WERI-Rb-1 (cell line): ENCODE measurements at regions not wholly inside any gene's neighbourhood (a gene's known extent, or its start where the extent isn't known, plus 50 kb on each side); places are given as distances from the start of the nearest gene placed in this dataset.

ENCODE experiments used
- DNase-seq: peaks from one replicate; pipeline ENCODE4 v3.0.0-alpha.2; 2020
- H3K27ac ChIP-seq: fragments of 250-450 bp; sonication (Bioruptor Pico); 2 replicates; pipeline ENCODE4 v1.5.1; 2020; ENCODE audit warnings: mild to moderate bottlenecking, moderate library complexity
- H3K27me3 ChIP-seq: fragments of 250-450 bp; sonication (Bioruptor Pico); 2 replicates; pipeline ENCODE4 v1.5.1; 2021; ENCODE audit warnings: mild to moderate bottlenecking, low read depth, moderate library complexity; ENCODE audit not compliant: insufficient read depth, severe bottlenecking
- H3K36me3 ChIP-seq: fragments of 250-450 bp; sonication (Bioruptor Pico); 2 replicates; pipeline ENCODE4 v1.5.1; 2020; ENCODE audit warnings: mild to moderate bottlenecking, moderate library complexity
- H3K4me3 ChIP-seq: 2 replicates; pipeline ENCODE4 v1.5.1; 2011; ENCODE audit warnings: low read depth, mild to moderate bottlenecking, control low read depth, low read length
- H3K9me3 ChIP-seq: fragments of 250-450 bp; sonication (Bioruptor Pico); 2 replicates; pipeline ENCODE4 v1.5.1; 2021; ENCODE audit warnings: mild to moderate bottlenecking, moderate library complexity; ENCODE audit not compliant: severe bottlenecking
- TF ChIP-seq, protein P1 (sequence below): IDR thresholded peaks from 2 replicates; pipeline ENCODE4 v1.5.1; 2011; ENCODE audit warnings: low read depth, mild to moderate bottlenecking, control low read depth, inconsistent platforms, low read length

DNA sequence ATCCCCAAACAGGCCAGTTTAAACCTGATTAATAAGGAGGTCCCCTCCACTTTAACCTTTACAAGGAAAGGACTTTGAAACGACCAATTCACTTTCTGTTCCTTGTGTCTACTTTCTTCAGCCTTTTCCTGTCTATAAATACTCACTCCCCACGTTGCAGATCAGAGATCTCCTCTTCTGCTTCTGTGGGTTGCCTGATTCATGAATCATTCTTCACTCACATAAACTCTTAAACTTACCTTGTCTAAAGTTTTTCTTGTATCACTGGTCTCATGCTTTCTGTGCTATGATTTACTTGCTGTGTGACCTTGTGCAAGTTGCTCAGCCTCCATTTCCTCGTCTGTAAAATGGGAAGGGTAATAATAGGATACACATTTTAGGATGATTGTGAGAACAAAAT is 236.1 kb downstream of the QDPR start:
- Histone ChIP-seq H3K36me3 (no peaks in the 10 kb centered on the region), H3K27me3 (peaks cover 17% of the 10 kb centered on the region), H3K27ac (no peak overlapping the region), H3K9me3 (no peaks in the 10 kb centered on the region), H3K4me3 (no peak overlapping the region)
- DNase-seq, result no peak
- TF ChIP-seq, protein P1, sequence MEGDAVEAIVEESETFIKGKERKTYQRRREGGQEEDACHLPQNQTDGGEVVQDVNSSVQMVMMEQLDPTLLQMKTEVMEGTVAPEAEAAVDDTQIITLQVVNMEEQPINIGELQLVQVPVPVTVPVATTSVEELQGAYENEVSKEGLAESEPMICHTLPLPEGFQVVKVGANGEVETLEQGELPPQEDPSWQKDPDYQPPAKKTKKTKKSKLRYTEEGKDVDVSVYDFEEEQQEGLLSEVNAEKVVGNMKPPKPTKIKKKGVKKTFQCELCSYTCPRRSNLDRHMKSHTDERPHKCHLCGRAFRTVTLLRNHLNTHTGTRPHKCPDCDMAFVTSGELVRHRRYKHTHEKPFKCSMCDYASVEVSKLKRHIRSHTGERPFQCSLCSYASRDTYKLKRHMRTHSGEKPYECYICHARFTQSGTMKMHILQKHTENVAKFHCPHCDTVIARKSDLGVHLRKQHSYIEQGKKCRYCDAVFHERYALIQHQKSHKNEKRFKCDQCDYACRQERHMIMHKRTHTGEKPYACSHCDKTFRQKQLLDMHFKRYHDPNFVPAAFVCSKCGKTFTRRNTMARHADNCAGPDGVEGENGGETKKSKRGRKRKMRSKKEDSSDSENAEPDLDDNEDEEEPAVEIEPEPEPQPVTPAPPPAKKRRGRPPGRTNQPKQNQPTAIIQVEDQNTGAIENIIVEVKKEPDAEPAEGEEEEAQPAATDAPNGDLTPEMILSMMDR, result no peak

DNA sequence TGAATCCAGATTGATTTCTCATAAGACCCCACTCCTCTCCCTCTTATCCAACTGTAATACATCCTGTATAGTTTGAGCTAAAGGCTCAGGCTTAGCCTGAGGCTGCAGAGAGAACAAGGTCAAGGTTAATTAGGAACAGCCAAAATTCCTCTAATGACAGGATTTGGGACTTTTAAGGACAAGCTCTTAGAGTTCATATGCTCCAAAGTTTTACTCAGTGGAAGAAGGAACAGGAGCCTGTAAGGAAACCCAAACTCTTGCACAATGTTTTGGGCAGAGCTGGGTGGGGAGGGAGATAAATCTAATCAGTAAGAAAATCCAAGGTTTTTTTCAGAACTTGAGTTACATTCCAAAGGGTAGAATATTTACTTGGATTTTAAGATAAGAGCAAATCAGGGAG is 238.8 kb downstream of the QDPR start:
- no peaks in the 10 kb centered on the region for H3K36me3 ChIP-seq
- TF ChIP-seq, protein P1, result no peak
- H3K27me3 ChIP-seq, result peaks cover 26% of the 10 kb centered on the region
- no peak for DNase-seq
- no peaks in the 10 kb centered on the region for H3K9me3 ChIP-seq
- no peak overlapping the region for H3K27ac ChIP-seq
- H3K4me3 ChIP-seq, result no peak overlapping the region

DNA sequence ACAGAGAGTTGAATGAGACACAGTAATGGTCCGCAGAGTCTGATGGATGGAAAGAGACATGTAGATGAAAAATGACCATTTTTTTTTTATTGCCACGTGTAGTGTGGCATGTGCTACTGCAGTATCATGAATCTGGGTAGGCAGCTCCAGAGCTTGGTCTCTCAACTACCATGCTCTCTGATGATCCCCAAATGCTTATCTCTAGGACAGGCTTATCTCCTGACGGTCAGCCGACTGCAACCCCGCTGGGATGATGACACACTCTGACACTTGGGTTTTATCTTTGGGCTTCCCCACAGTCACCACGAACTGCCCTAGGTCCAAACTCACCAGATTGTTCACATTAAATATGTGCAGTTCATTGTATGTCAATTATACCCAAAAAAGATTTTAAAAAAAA is 239.7 kb downstream of the QDPR start:
- Histone ChIP-seq H3K36me3 (no peaks in the 10 kb centered on the region), H3K4me3 (no peak overlapping the region), H3K27ac (no peak overlapping the region), H3K9me3 (no peaks in the 10 kb centered on the region), H3K27me3 (peaks cover 34% of the 10 kb centered on the region)
- TF ChIP-seq, protein P1, result no peak
- no peak for DNase-seq

DNA sequence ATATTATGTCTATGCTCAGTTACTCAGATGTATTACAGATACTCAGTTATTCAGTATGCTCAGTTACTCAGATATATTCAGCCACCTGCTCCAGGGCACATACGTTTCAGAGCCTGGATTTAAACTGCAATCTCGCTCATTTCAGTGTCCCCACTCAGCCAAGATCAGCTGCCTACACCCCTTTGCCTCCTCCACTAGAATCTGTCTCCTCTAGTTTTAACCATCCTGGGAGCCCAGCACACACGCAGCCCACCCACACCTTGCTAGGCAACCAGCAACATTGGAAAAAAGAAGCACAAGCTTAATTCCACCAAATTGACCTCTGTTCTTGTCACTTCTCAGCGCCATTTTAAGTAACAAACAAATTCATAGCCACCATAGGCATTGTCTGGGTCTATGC is 246.2 kb downstream of the QDPR start:
- TF ChIP-seq, protein P1, result no peak
- Histone ChIP-seq H3K4me3 (no peak overlapping the region), H3K9me3 (no peaks in the 10 kb centered on the region), H3K36me3 (no peaks in the 10 kb centered on the region), H3K27ac (no peak overlapping the region), H3K27me3 (peaks cover 40% of the 10 kb centered on the region)
- no peak for DNase-seq

DNA sequence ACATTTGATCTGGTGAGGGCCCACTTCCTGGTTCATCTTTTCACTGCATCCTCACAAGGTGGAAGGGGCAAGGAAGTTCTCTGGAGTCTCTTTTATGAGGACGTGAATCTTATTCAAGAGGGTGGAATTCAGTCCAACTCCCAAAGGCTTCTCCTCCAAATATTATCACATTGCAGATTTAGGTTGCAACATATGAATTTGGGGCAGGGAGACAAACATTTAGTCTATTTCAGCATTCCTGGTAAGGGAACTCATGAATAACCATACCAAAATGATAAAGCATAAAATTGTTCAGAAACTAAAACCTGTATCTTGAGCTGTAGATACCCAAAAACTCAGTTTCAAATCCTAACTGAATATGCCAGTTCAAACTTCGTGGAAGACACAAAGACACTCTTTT is 246.8 kb downstream of the QDPR start:
- H3K27me3 ChIP-seq, result peaks cover 38% of the 10 kb centered on the region
- TF ChIP-seq, protein P1, result no peak
- no peaks in the 10 kb centered on the region for H3K9me3 ChIP-seq
- no peak overlapping the region for H3K4me3 ChIP-seq
- no peaks in the 10 kb centered on the region for H3K36me3 ChIP-seq
- no peak overlapping the region for H3K27ac ChIP-seq
- DNase-seq, result no peak

DNA sequence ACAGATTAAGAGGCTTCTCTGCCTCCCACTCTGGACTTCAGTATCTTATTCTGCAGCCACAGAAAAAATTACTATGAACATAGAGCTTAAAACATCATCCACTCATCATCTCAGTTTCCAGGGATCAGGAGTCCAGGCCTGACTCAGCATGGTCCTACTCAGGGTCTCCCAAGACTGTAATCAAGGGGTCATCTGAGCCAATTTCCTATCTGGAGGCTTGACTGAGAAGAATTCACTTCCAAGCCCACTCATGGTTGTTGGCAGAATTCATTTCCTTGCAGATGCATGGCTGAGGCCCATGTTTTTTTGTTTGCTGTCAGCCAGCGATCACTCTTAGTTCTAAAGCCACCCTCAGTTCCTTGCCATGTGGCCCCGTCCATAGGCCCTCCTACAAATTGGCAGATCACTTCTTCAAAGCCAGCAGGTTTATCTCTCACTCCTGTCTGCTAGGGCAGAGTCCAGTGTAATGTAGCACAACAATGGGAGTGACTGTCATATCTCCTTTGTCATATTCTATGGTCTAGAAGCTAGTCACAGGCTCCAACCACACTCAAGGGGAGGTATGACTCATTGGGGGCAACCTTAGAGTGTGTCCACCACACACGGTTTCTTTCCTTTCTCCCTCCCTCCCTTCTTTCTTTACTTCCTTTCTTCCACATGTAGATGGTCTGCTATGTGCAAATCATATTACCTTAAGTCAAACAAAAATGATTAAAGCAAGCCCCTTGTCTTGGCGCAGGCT is 251.6 kb downstream of the QDPR start:
- Histone ChIP-seq H3K9me3 (no peaks in the 10 kb centered on the region), H3K27me3 (peaks cover 12% of the 10 kb centered on the region), H3K36me3 (no peaks in the 10 kb centered on the region), H3K4me3 (no peak overlapping the region), H3K27ac (no peak overlapping the region)
- TF ChIP-seq, protein P1, result no peak
- DNase-seq, result no peak
